Aorta (tissue), 5 donors: ENCODE measurements at regions not wholly inside any gene's neighbourhood (a gene's known extent, or its start where the extent isn't known, plus 50 kb on each side); places are given as distances from the start of the nearest gene placed in this dataset.

ENCODE experiments used
- ATAC-seq: fragments of 200-7000 bp; cut with Tn5 transposase; one replicate; pipeline ENCODE4 v1.9.1; 2022; ENCODE audit warnings: moderate library complexity; ENCODE audit not compliant: low FRiP score
- DNase-seq, 2 donors: peaks; one replicate each; pipeline ENCODE4 v3.0.0-alpha.2; 2020
- H3K27ac ChIP-seq, 2 donors: one replicate each; pipeline ENCODE4 v1.5.1; 2013; ENCODE audit warnings: low read length in 2 of 2, mild to moderate bottlenecking in 2 of 2, moderate library complexity in 2 of 2, control low read depth in 1 of 2, inconsistent platforms in 1 of 2, low read depth in 1 of 2
- H3K27me3 ChIP-seq, 2 donors: one replicate each; pipeline ENCODE4 v1.6.1; 2013; ENCODE audit warnings: control low read depth in 1 of 2, low read length in 1 of 2, mild to moderate bottlenecking in 1 of 2, moderate library complexity in 1 of 2; ENCODE audit not compliant: insufficient read depth in 2 of 2, control insufficient read depth in 1 of 2
- H3K36me3 ChIP-seq, 2 donors: one replicate each; pipeline ENCODE4 v1.6.1; 2013; ENCODE audit warnings: control low read depth in 1 of 2, low read length in 1 of 2, mild to moderate bottlenecking in 1 of 2; ENCODE audit not compliant: insufficient read depth in 2 of 2, control insufficient read depth in 1 of 2
- H3K4me1 ChIP-seq, 2 donors: one replicate each; pipeline ENCODE4 v1.6.1; 2013; ENCODE audit warnings: low read length in 2 of 2, control low read depth in 1 of 2, mild to moderate bottlenecking in 1 of 2, moderate library complexity in 1 of 2; ENCODE audit not compliant: insufficient read depth in 2 of 2, control insufficient read depth in 1 of 2
- H3K4me3 ChIP-seq, 2 donors: one replicate each; pipeline ENCODE4 v1.5.1; 2013; ENCODE audit warnings: low read length in 2 of 2, control low read depth in 1 of 2, mild to moderate bottlenecking in 1 of 2
- H3K9me3 ChIP-seq: one replicate; pipeline ENCODE4 v1.6.1; 2013; ENCODE audit warnings: mild to moderate bottlenecking, low read length; ENCODE audit not compliant: control insufficient read depth
- WGBS, 2 donors: extraction: QIAGEN DNeasy Blood & Tissue Kit; methylation state at CpG; one replicate each; pipeline ENCODE4 v1.1.7; 2013; 5-methylcytosine and 5-hydroxymethylcytosine counted together
- intact Hi-C, 2 donors: fragments of 100-400 bp; cut with DNase I; formaldehyde crosslinking; loops; one replicate each; pipeline versions ENCODE4 v1.14.2 to v1.15.0; 2022
- donor health status: healthy with polysubstance abuse.
- donor health status: Bipolar disorder and iron deficiency.
- donor health status: DM: no; HTN: no; CAD: no.
- donor health status: DM: no; HTN: no; CAD: no.
- donor health status: DM: yes; HTN: yes; CAD: no.

- Histone ChIP-seq H3K27me3 (no peaks in the 10 kb centered on the region), H3K36me3 (no peaks in the 10 kb centered on the region), H3K27ac (no peak overlapping the region), H3K4me1 (no peaks in the 10 kb centered on the region), H3K9me3 (no peaks in the 10 kb centered on the region), H3K4me3 (no peak overlapping the region)
- DNase-seq (no peak), ATAC-seq (no peak)
- intact Hi-C loops: no loop called here
Observed at GRCh38 chr2:155692856-155693255, 639.7 kb downstream of the NR4A2 start.

- no peaks in the 10 kb centered on the region for H3K27me3 ChIP-seq
- intact Hi-C loops: no loop called here
- H3K9me3 ChIP-seq: no peaks in the 10 kb centered on the region
- ATAC-seq: no peak
- H3K36me3 ChIP-seq: no peaks in the 10 kb centered on the region
- H3K4me3 ChIP-seq: no peak overlapping the region
- no peaks in the 10 kb centered on the region for H3K4me1 ChIP-seq
- no peak for DNase-seq
- H3K27ac ChIP-seq: no peak overlapping the region
Observed at GRCh38 chr2:155692106-155692505, 640.4 kb downstream of the NR4A2 start.

GRCh38 chr2:155690785-155691184, 641.7 kb downstream of the NR4A2 start:
- DNase-seq (no peak), ATAC-seq (no peak)
- Histone ChIP-seq H3K27me3 (no peaks in the 10 kb centered on the region), H3K9me3 (no peaks in the 10 kb centered on the region), H3K27ac (no peak overlapping the region), H3K36me3 (no peaks in the 10 kb centered on the region), H3K4me1 (no peaks in the 10 kb centered on the region), H3K4me3 (no peak overlapping the region)
- intact Hi-C loops: no loop called here
- WGBS, 2 donors: 85 to 91% methylated on average over 2 of the region's 2 CpGs

- no peaks in the 10 kb centered on the region for H3K27me3 ChIP-seq
- DNase-seq (no peak), ATAC-seq (no peak)
- H3K4me3 ChIP-seq: no peak overlapping the region
- H3K36me3 ChIP-seq: no peaks in the 10 kb centered on the region
- H3K9me3 ChIP-seq: no peaks in the 10 kb centered on the region
- no peak overlapping the region for H3K27ac ChIP-seq
- intact Hi-C loops: no loop called here
- WGBS, 2 donors: 70 to 85% methylated on average over 4 of the region's 4 CpGs
- no peaks in the 10 kb centered on the region for H3K4me1 ChIP-seq
Observed at GRCh38 chr2:155689791-155690190, 642.7 kb downstream of the NR4A2 start.

GRCh38 chr2:155687181-155687580, 645.3 kb downstream of the NR4A2 start:
- ATAC-seq (no peak), DNase-seq (no peak)
- no peak overlapping the region for H3K4me3 ChIP-seq
- H3K27me3 ChIP-seq: no peaks in the 10 kb centered on the region
- no peak overlapping the region for H3K27ac ChIP-seq
- no peaks in the 10 kb centered on the region for H3K4me1 ChIP-seq
- no peaks in the 10 kb centered on the region for H3K36me3 ChIP-seq
- intact Hi-C loops: no loop called here
- no peaks in the 10 kb centered on the region for H3K9me3 ChIP-seq
- WGBS, 2 donors: 83 to 86% methylated on average over 1 of the region's 1 CpG

GRCh38 chr2:155679647-155680046, 652.9 kb downstream of the NR4A2 start:
- ATAC-seq (no peak), DNase-seq (no peak)
- WGBS, 2 donors: 73 to 77% methylated on average over 2 of the region's 2 CpGs
- Histone ChIP-seq H3K4me1 (no peaks in the 10 kb centered on the region), H3K9me3 (no peaks in the 10 kb centered on the region), H3K4me3 (no peak overlapping the region), H3K27ac (no peak overlapping the region), H3K27me3 (no peaks in the 10 kb centered on the region), H3K36me3 (no peaks in the 10 kb centered on the region)
- intact Hi-C loops: no loop called here

GRCh38 chr2:155675920-155676319, 656.6 kb downstream of the NR4A2 start:
- WGBS, 2 donors: 71% methylated on average over 2 of the region's 2 CpGs
- no peak for ATAC-seq
- Histone ChIP-seq H3K36me3 (no peaks in the 10 kb centered on the region), H3K4me3 (no peak overlapping the region), H3K27me3 (no peaks in the 10 kb centered on the region), H3K4me1 (no peaks in the 10 kb centered on the region), H3K27ac (no peak overlapping the region), H3K9me3 (no peaks in the 10 kb centered on the region)
- intact Hi-C loops: no loop called here
- no peak for DNase-seq

GRCh38 chr2:155665704-155666103, 666.8 kb downstream of the NR4A2 start:
- no peak for DNase-seq
- no peaks in the 10 kb centered on the region for H3K4me1 ChIP-seq

GRCh38 chr2:155663265-155663664, 669.3 kb downstream of the NR4A2 start:
- intact Hi-C loops: no loop called here
- DNase-seq: no peak
- WGBS, 2 donors: 76 to 79% methylated on average over 3 of the region's 3 CpGs

More at GRCh38 chr2:155665704-155666103, 666.8 kb downstream of the NR4A2 start:
- ATAC-seq: no peak
- WGBS, 2 donors: 81 to 87% methylated on average over 5 of the region's 5 CpGs
- Histone ChIP-seq H3K27me3 (no peaks in the 10 kb centered on the region), H3K9me3 (no peaks in the 10 kb centered on the region), H3K36me3 (no peaks in the 10 kb centered on the region), H3K4me3 (no peak overlapping the region), H3K27ac (no peak overlapping the region)
- intact Hi-C loops: no loop called here

More at GRCh38 chr2:155663265-155663664, 669.3 kb downstream of the NR4A2 start:
- H3K36me3 ChIP-seq: no peaks in the 10 kb centered on the region
- H3K4me1 ChIP-seq: no peaks in the 10 kb centered on the region
- no peak overlapping the region for H3K4me3 ChIP-seq
- no peak overlapping the region for H3K27ac ChIP-seq
- H3K9me3 ChIP-seq: no peaks in the 10 kb centered on the region
- no peak for ATAC-seq
- H3K27me3 ChIP-seq: no peaks in the 10 kb centered on the region
